IMR-90 (cell line): ENCODE measurements at regions not wholly inside any gene's neighbourhood (a gene's known extent, or its start where the extent isn't known, plus 50 kb on each side); places are given as distances from the start of the nearest gene placed in this dataset.
A peak's percentile ranks its signal among the peaks of the same experiment; 100 is the strongest.

Experiments
- ATAC-seq: fragments of 200-7000 bp; cut with Tn5 transposase; 2 replicates; pipeline ENCODE4 v1.9.1; 2020; ENCODE audit warnings: low read depth, mild to moderate bottlenecking, moderate library complexity
- BruUV-seq: library from RNA; stranded (reverse); fragments of 400-500 nt; replicated peaks from 2 replicates; lab custom pipeline; 2021; lab: Mats Ljungman, UMichigan
- CTCF ChIA-PET: fragments of 300-600 bp; formaldehyde crosslinking; extraction: SDS; loops from one replicate; lab custom pipeline; 2021; ENCODE audit warnings: antibody characterized with exemption; lab: Yijun Ruan, JAX
- POLR2A ChIA-PET: fragments of 300-600 bp; sonication (Branson Sonifier 250); formaldehyde crosslinking; loops from one replicate; lab custom pipeline; 2022; ENCODE audit warnings: antibody characterized with exemption; ENCODE audit not compliant: unreplicated experiment; lab: Charles Lee
- DNase-seq: peaks from one replicate; pipeline ENCODE4 v3.0.0; 2013
- H2AFZ ChIP-seq: replicated peaks from 2 replicates; pipeline ENCODE3; 2013; ENCODE audit warnings: low read length, mild to moderate bottlenecking; ENCODE audit not compliant: poor library complexity
- H2AK5ac ChIP-seq: 2 replicates; pipeline ENCODE4 v1.6.1; 2013; ENCODE audit warnings: low read depth, low read length, inconsistent platforms
- H2AK9ac ChIP-seq: replicated peaks from 2 replicates; pipeline ENCODE3; 2013; ENCODE audit warnings: mild to moderate bottlenecking, low read depth, low read length, moderate library complexity; ENCODE audit not compliant: poor library complexity
- H2BK120ac ChIP-seq: 2 replicates; pipeline ENCODE4 v1.6.1; 2013; ENCODE audit warnings: low read depth, low read length, inconsistent platforms
- H2BK15ac ChIP-seq: 3 replicates; pipeline ENCODE4 v1.6.1; 2013; ENCODE audit warnings: low read depth, low read length, inconsistent platforms
- H2BK20ac ChIP-seq: 2 replicates; pipeline ENCODE4 v1.6.1; 2013; ENCODE audit warnings: low read depth, mild to moderate bottlenecking, inconsistent platforms, low read length, moderate library complexity
- H2BK5ac ChIP-seq: 2 replicates; pipeline ENCODE4 v1.6.1; 2013; ENCODE audit warnings: mild to moderate bottlenecking, low read depth, low read length, inconsistent platforms; ENCODE audit not compliant: poor library complexity, severe bottlenecking
- H3K14ac ChIP-seq: replicated peaks from 2 replicates; pipeline ENCODE4 v1.6.1; 2013; ENCODE audit warnings: low read depth, low read length, inconsistent platforms
- H3K18ac ChIP-seq: 2 replicates; pipeline ENCODE4 v1.6.1; 2013; ENCODE audit warnings: low read depth, low read length, control low read depth
- H3K23ac ChIP-seq: 2 replicates; pipeline ENCODE4 v1.6.1; 2013; ENCODE audit warnings: low read depth, low read length, inconsistent platforms
- H3K27ac ChIP-seq: 2 replicates; pipeline ENCODE4 v1.5.1; 2013; ENCODE audit warnings: mild to moderate bottlenecking, control low read depth, low read length; ENCODE audit not compliant: insufficient read depth
- H3K27me3 ChIP-seq: 2 replicates; pipeline ENCODE4 v1.6.1; 2013; ENCODE audit warnings: low read length; ENCODE audit not compliant: control insufficient read depth, insufficient read depth
- H3K36me3 ChIP-seq: 2 replicates; pipeline ENCODE4 v1.6.1; 2013; ENCODE audit warnings: low read length, mixed read lengths; ENCODE audit not compliant: control insufficient read depth, insufficient read depth
- H3K4ac ChIP-seq: 2 replicates; pipeline ENCODE4 v1.6.1; 2013; ENCODE audit warnings: low read depth, low read length, inconsistent platforms
- H3K4me1 ChIP-seq: 2 replicates; pipeline ENCODE4 v1.6.1; 2013; ENCODE audit warnings: low read length, mixed read lengths; ENCODE audit not compliant: control insufficient read depth, insufficient read depth
- H3K4me2 ChIP-seq: 2 replicates; pipeline ENCODE4 v1.6.1; 2013; ENCODE audit warnings: low read depth, mild to moderate bottlenecking, control low read depth, low read length, moderate library complexity
- H3K4me3 ChIP-seq: 2 replicates; pipeline ENCODE4 v1.5.1; 2013; ENCODE audit warnings: low read depth, mild to moderate bottlenecking, control low read depth, low read length, moderate library complexity; ENCODE audit not compliant: insufficient read depth
- H3K56ac ChIP-seq: 2 replicates; pipeline ENCODE4 v1.6.1; 2013; ENCODE audit warnings: low read length, inconsistent platforms; ENCODE audit not compliant: insufficient read depth; ENCODE audit errors: extremely low read depth
- H3K79me1 ChIP-seq, 2 experiments: 2 replicates each; pipeline ENCODE4 v1.6.1; 2013; ENCODE audit warnings: low read length in 2 of 2, inconsistent platforms in 1 of 2, low read depth in 1 of 2
- H3K9ac ChIP-seq: 2 replicates; pipeline ENCODE4 v1.6.1; 2013; ENCODE audit warnings: low read depth, low read length, control low read depth
- H3K9me1 ChIP-seq: 2 replicates; pipeline ENCODE4 v1.6.1; 2013; ENCODE audit warnings: low read length, inconsistent platforms; ENCODE audit not compliant: insufficient read depth
- H3K9me3 ChIP-seq: 2 replicates; pipeline ENCODE4 v1.6.1; 2013; ENCODE audit warnings: low read length; ENCODE audit not compliant: control insufficient read depth, insufficient read depth
- H4K20me1 ChIP-seq: 2 replicates; pipeline ENCODE4 v1.6.1; 2013; ENCODE audit warnings: low read length, inconsistent platforms; ENCODE audit not compliant: insufficient read depth
- H4K5ac ChIP-seq: 2 replicates; pipeline ENCODE4 v1.6.1; 2013; ENCODE audit warnings: mild to moderate bottlenecking, low read depth, low read length, control low read depth
- H4K8ac ChIP-seq, 2 experiments: 2 replicates each; pipeline ENCODE4 v1.6.1; 2013; ENCODE audit warnings: low read depth in 2 of 2, low read length in 2 of 2, control low read depth in 1 of 2, inconsistent platforms in 1 of 2
- H4K91ac ChIP-seq: 2 replicates; pipeline ENCODE4 v1.6.1; 2013; ENCODE audit warnings: low read depth, low read length, inconsistent platforms; ENCODE audit not compliant: insufficient read depth
- BHLHE40 ChIP-seq: fragments of 150-350 bp; IDR thresholded peaks from 2 replicates; pipeline ENCODE4 v1.6.1; 2016; ENCODE audit warnings: mild to moderate bottlenecking, low read depth, low read length
- CEBPB ChIP-seq: IDR thresholded peaks from 2 replicates; pipeline ENCODE4 v1.6.1; 2012; ENCODE audit warnings: low read depth, low read length, improper control_type of control experiment
- CHD1 ChIP-seq: IDR thresholded peaks from 2 replicates; pipeline ENCODE4 v1.6.1; 2012; ENCODE audit warnings: low read depth, low read length, improper control_type of control experiment
- CTCF ChIP-seq: conservative IDR thresholded peaks from 2 replicates; pipeline ENCODE4 v1.5.1; 2012; ENCODE audit warnings: mild to moderate bottlenecking, low read depth, low read length, improper control_type of control experiment
- ELK1 ChIP-seq: fragments of 150-350 bp; IDR thresholded peaks from 2 replicates; pipeline ENCODE4 v1.6.1; 2016; ENCODE audit warnings: low read depth, mild to moderate bottlenecking, low read length, moderate library complexity, borderline replicate concordance
- FOS ChIP-seq: fragments of 150-350 bp; IDR thresholded peaks from 2 replicates; pipeline ENCODE4 v1.6.1; 2016; ENCODE audit warnings: low read depth, low read length
- MAFK ChIP-seq: IDR thresholded peaks from 2 replicates; pipeline ENCODE4 v1.6.1; 2012; ENCODE audit warnings: low read depth, low read length, improper control_type of control experiment
- MAZ ChIP-seq: IDR thresholded peaks from 2 replicates; pipeline ENCODE4 v1.6.1; 2012; ENCODE audit warnings: low read depth, mild to moderate bottlenecking, low read length, improper control_type of control experiment, moderate library complexity, borderline replicate concordance
- MXI1 ChIP-seq: IDR thresholded peaks from 2 replicates; pipeline ENCODE4 v1.6.1; 2012; ENCODE audit warnings: low read depth, mild to moderate bottlenecking, low read length, moderate library complexity, borderline replicate concordance
- NFE2L2 ChIP-seq: fragments of 150-350 bp; IDR thresholded peaks from 2 replicates; pipeline ENCODE4 v1.6.1; 2016; ENCODE audit warnings: low read depth, mild to moderate bottlenecking, low read length
- POLR2A ChIP-seq: IDR thresholded peaks from 2 replicates; pipeline ENCODE4 v1.6.1; 2012; ENCODE audit warnings: mild to moderate bottlenecking, low read depth, low read length
- RAD21 ChIP-seq: IDR thresholded peaks from 2 replicates; pipeline ENCODE4 v1.6.1; 2012; ENCODE audit warnings: low read length, improper control_type of control experiment
- RCOR1 ChIP-seq: IDR thresholded peaks from 2 replicates; pipeline ENCODE4 v1.6.1; 2012; ENCODE audit warnings: mild to moderate bottlenecking, low read length, improper control_type of control experiment; ENCODE audit not compliant: insufficient replicate concordance
- RFX5 ChIP-seq: IDR thresholded peaks from 2 replicates; pipeline ENCODE4 v1.8.0; 2012; ENCODE audit warnings: low read depth, mild to moderate bottlenecking, low read length, moderate library complexity
- SMC3 ChIP-seq: fragments of 150-350 bp; IDR thresholded peaks from 2 replicates; pipeline ENCODE4 v1.6.1; 2016; ENCODE audit warnings: low read depth, mild to moderate bottlenecking, antibody characterized with exemption, low read length, moderate library complexity
- USF2 ChIP-seq: fragments of 150-350 bp; IDR thresholded peaks from 2 replicates; pipeline ENCODE4 v1.6.1; 2017; ENCODE audit warnings: mild to moderate bottlenecking, antibody characterized with exemption, low read length, low read depth
- WGBS, 2 experiments: methylation state at CpG; one replicate each; pipeline versions ENCODE4 v1.1.5 to v1.1.7; 2013; ENCODE audit warnings: missing lambda C conversion rate in 2 of 2; ENCODE audit not compliant: insufficient read length in 1 of 2; ENCODE audit errors: extremely low coverage in 2 of 2; 5-methylcytosine and 5-hydroxymethylcytosine counted together
- dilution Hi-C: fragments of 300-500 bp; cut with HindIII; formaldehyde crosslinking; loops from one replicate; pipeline ENCODE4 v1.14.3; 2018; ENCODE audit warnings: low sequenced_read_pairs; ENCODE audit not compliant: unreplicated experiment
- in situ Hi-C: fragments of 300-500 bp; cut with MboI; formaldehyde crosslinking; loops from 3 replicates; pipeline ENCODE4 v1.14.3; 2019; ENCODE audit warnings: low sequenced_read_pairs, inconsistent platforms, mixed read lengths
- intact Hi-C: fragments of 100-400 bp; cut with micrococcal nuclease; formaldehyde crosslinking; loops from 2 replicates; pipeline ENCODE4 v1.10.0; 2022

GRCh38 chr10:60495338-60496055 is 105.8 kb upstream of the ANK3 start:
- Histone ChIP-seq H4K91ac (no peak overlapping the region), H4K8ac (no peak overlapping the region), H3K4ac (no peak overlapping the region), H2AK9ac (no peak overlapping the region), H2BK20ac (no peak overlapping the region), H3K36me3 (no peaks in the 10 kb centered on the region), H3K9me1 (no peaks in the 10 kb centered on the region), H3K9me3 (no peaks in the 10 kb centered on the region), H3K27ac (no peak overlapping the region), H3K4me2 (no peak overlapping the region), H3K4me3 (no peak overlapping the region), H4K20me1 (no peaks in the 10 kb centered on the region), H2BK120ac (no peak overlapping the region), H3K18ac (no peak overlapping the region), H3K4me1 (no peaks in the 10 kb centered on the region), H2AFZ (no peak overlapping the region), H3K14ac (no peak overlapping the region), H3K56ac (no peak overlapping the region), H3K79me1 (no peaks in the 10 kb centered on the region), H3K9ac (no peak overlapping the region), H2BK15ac (no peak overlapping the region), H2BK5ac (no peak overlapping the region), H2AK5ac (no peak overlapping the region), H4K5ac (no peak overlapping the region), H3K27me3 (no peaks in the 10 kb centered on the region; the same call in 1 of the 2 replicates), H3K23ac (no peak overlapping the region)
- dilution Hi-C loops, result loop anchor here (10.0 kb wide), 1 partner anchor 59 kb away; no protein-coding TSS in a partner anchor
- intact Hi-C loops, result no loop called here
- no CpG with 5 or more reads among the region's 1 CpG for WGBS, 2 experiments
- POLR2A ChIA-PET, result no interaction called here
- CTCF ChIA-PET, result no interaction called here
- ATAC-seq (no peak), DNase-seq (peak; percentile 28)
- in situ Hi-C loops, result no loop called here
- no TSS peak for BruUV-seq
- no peak for TF ChIP-seq MAFK
- TF ChIP-seq ELK1, result no peak
- TF ChIP-seq CTCF, result no peak
- no peak for TF ChIP-seq USF2
- TF ChIP-seq RAD21, result no peak
- no peak for TF ChIP-seq NFE2L2
- TF ChIP-seq FOS, result no peak
- no peak for TF ChIP-seq POLR2A
- TF ChIP-seq CHD1, result no peak
- no peak for TF ChIP-seq SMC3
- TF ChIP-seq CEBPB, result no peak
- TF ChIP-seq RFX5, result no peak
- TF ChIP-seq MXI1, result no peak
- no peak for TF ChIP-seq MAZ
- no peak for TF ChIP-seq RCOR1
- TF ChIP-seq BHLHE40, result no peak
